ENCODE measurements at regions not wholly inside any gene's neighbourhood (a gene's known extent, or its start where the extent isn't known, plus 50 kb on each side); places are given as distances from the start of the nearest gene placed in this dataset.

DNA sequence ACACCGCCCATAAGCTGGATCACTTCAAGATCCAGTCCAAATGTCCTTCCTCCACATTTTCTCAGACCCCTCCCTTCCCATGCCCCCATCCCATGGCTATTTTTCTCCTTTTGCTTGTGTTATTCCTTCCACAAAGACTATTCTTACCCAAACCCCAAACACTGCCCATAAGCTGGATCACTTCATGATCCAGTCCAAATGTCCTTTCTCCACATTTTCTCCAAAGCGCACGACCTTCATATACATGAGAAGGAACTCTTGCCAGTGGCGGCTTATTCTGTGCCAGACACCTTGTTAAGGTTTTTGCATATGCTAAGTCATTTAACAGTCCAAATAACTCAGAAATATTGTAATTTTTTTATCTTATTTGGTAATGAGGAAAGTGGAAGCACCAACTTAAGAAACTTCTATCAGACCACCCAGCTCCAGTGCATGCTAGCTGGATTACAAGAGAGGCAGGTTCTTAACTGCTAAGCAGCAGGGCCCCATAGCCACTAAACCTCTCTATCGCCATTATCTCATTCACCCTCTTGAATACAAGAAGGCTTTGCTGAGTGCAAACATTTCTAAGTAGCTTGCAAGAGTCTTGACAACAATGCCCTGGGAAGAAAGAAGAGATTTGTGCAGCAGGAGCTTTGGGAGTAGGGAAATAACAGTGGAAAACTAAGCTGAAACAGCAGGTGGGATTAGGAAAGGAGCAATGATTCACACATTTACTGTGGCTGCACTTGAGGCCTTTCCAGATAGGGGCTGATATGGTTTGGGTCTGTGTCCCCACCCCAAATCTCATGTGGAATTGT lies 428.2 kb upstream of the MAF start:
- TF ChIP-seq, protein P1, sequence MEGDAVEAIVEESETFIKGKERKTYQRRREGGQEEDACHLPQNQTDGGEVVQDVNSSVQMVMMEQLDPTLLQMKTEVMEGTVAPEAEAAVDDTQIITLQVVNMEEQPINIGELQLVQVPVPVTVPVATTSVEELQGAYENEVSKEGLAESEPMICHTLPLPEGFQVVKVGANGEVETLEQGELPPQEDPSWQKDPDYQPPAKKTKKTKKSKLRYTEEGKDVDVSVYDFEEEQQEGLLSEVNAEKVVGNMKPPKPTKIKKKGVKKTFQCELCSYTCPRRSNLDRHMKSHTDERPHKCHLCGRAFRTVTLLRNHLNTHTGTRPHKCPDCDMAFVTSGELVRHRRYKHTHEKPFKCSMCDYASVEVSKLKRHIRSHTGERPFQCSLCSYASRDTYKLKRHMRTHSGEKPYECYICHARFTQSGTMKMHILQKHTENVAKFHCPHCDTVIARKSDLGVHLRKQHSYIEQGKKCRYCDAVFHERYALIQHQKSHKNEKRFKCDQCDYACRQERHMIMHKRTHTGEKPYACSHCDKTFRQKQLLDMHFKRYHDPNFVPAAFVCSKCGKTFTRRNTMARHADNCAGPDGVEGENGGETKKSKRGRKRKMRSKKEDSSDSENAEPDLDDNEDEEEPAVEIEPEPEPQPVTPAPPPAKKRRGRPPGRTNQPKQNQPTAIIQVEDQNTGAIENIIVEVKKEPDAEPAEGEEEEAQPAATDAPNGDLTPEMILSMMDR (IDR thresholded peaks at IDR 0.05) = no peak
- TF ChIP-seq SIN3A (IDR thresholded peaks at IDR 0.05; ENCODE audit: borderline replicate concordance, insufficient read depth, low read depth, low read length) (no peak), POLR2AphosphoS5 (IDR thresholded peaks at IDR 0.05; ENCODE audit: low read depth, low read length) (no peak)
- TF ChIP-seq, protein P2, sequence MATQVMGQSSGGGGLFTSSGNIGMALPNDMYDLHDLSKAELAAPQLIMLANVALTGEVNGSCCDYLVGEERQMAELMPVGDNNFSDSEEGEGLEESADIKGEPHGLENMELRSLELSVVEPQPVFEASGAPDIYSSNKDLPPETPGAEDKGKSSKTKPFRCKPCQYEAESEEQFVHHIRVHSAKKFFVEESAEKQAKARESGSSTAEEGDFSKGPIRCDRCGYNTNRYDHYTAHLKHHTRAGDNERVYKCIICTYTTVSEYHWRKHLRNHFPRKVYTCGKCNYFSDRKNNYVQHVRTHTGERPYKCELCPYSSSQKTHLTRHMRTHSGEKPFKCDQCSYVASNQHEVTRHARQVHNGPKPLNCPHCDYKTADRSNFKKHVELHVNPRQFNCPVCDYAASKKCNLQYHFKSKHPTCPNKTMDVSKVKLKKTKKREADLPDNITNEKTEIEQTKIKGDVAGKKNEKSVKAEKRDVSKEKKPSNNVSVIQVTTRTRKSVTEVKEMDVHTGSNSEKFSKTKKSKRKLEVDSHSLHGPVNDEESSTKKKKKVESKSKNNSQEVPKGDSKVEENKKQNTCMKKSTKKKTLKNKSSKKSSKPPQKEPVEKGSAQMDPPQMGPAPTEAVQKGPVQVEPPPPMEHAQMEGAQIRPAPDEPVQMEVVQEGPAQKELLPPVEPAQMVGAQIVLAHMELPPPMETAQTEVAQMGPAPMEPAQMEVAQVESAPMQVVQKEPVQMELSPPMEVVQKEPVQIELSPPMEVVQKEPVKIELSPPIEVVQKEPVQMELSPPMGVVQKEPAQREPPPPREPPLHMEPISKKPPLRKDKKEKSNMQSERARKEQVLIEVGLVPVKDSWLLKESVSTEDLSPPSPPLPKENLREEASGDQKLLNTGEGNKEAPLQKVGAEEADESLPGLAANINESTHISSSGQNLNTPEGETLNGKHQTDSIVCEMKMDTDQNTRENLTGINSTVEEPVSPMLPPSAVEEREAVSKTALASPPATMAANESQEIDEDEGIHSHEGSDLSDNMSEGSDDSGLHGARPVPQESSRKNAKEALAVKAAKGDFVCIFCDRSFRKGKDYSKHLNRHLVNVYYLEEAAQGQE (IDR thresholded peaks at IDR 0.05; ENCODE audit: insufficient read depth in 1 of 2, low read depth in 2 of 2, low read length in 1 of 2) = no peak
